ENCODE measurements at regions not wholly inside any gene's neighbourhood (a gene's known extent, or its start where the extent isn't known, plus 50 kb on each side); places are given as distances from the start of the nearest gene placed in this dataset.

GRCh38 chr15:67977414-67978089 lies 76.6 kb upstream of the PIAS1 start:
- Histone ChIP-seq H3K27me3 (replicated peaks; ENCODE audit: control insufficient read depth, insufficient read depth, low read length) (no peaks in the 10 kb centered on the region), H3K4me3 (replicated peaks; ENCODE audit: low read depth, low read length) (no peak overlapping the region), H3K36me3 (ENCODE audit: control insufficient read depth, insufficient read depth, low read length) (no peaks in the 10 kb centered on the region)
- no peak for DNase-seq (ENCODE audit: extremely low read depth, insufficient read length)
- TF ChIP-seq, protein P1, sequence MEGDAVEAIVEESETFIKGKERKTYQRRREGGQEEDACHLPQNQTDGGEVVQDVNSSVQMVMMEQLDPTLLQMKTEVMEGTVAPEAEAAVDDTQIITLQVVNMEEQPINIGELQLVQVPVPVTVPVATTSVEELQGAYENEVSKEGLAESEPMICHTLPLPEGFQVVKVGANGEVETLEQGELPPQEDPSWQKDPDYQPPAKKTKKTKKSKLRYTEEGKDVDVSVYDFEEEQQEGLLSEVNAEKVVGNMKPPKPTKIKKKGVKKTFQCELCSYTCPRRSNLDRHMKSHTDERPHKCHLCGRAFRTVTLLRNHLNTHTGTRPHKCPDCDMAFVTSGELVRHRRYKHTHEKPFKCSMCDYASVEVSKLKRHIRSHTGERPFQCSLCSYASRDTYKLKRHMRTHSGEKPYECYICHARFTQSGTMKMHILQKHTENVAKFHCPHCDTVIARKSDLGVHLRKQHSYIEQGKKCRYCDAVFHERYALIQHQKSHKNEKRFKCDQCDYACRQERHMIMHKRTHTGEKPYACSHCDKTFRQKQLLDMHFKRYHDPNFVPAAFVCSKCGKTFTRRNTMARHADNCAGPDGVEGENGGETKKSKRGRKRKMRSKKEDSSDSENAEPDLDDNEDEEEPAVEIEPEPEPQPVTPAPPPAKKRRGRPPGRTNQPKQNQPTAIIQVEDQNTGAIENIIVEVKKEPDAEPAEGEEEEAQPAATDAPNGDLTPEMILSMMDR (IDR thresholded peaks at IDR 0.05; ENCODE audit: insufficient read depth, low read length, poor library complexity, severe bottlenecking) = no peak

DNA sequence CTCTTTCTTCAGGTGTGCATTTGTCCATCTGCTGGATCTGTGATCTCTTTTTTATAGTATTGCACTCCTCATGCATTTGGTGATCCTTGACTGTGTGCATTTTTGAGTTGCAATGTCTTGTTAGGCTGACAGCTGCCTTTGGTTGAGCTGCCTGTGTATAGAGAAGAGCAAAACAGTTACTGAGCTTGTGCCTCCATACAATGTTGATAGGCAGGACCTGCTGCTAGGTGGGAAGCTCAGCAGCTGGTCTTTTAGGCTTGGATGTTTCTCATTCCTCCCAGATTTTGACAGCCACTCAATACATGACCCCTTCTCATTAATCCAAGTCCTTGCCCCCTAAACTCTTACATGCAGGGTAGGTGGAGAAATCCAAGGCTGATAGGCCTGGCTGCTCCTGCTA lies 74.8 kb upstream of the PIAS1 start:
- DNase-seq (ENCODE audit: extremely low read depth, insufficient read length) = no peak
- TF ChIP-seq, protein P1 (IDR thresholded peaks at IDR 0.05; ENCODE audit: insufficient read depth, low read length, poor library complexity, severe bottlenecking) = no peak
- H3K27me3 ChIP-seq (replicated peaks; ENCODE audit: control insufficient read depth, insufficient read depth, low read length) = no peaks in the 10 kb centered on the region
- no peaks in the 10 kb centered on the region for H3K36me3 ChIP-seq (ENCODE audit: control insufficient read depth, insufficient read depth, low read length)
- no peak overlapping the region for H3K4me3 ChIP-seq (replicated peaks; ENCODE audit: low read depth, low read length)

- Histone ChIP-seq H3K4me3 (replicated peaks; ENCODE audit: low read depth, low read length) (no peak overlapping the region), H3K27me3 (replicated peaks; ENCODE audit: control insufficient read depth, insufficient read depth, low read length) (no peaks in the 10 kb centered on the region), H3K36me3 (ENCODE audit: control insufficient read depth, insufficient read depth, low read length) (no peaks in the 10 kb centered on the region)
- TF ChIP-seq, protein P1 (IDR thresholded peaks at IDR 0.05; ENCODE audit: insufficient read depth, low read length, poor library complexity, severe bottlenecking) = no peak
- DNase-seq (ENCODE audit: extremely low read depth, insufficient read length) = no peak
Measured at GRCh38 chr15:67980171-67980570, 73.9 kb upstream of the PIAS1 start.

- TF ChIP-seq, protein P1 (IDR thresholded peaks at IDR 0.05; ENCODE audit: insufficient read depth, low read length, poor library complexity, severe bottlenecking) = no peak
- H3K27me3 ChIP-seq (replicated peaks; ENCODE audit: control insufficient read depth, insufficient read depth, low read length) = no peaks in the 10 kb centered on the region
- no peaks in the 10 kb centered on the region for H3K36me3 ChIP-seq (ENCODE audit: control insufficient read depth, insufficient read depth, low read length)
- no peak overlapping the region for H3K4me3 ChIP-seq (replicated peaks; ENCODE audit: low read depth, low read length)
- no peak for DNase-seq (ENCODE audit: extremely low read depth, insufficient read length)
Measured at GRCh38 chr15:67980773-67981685, 73.1 kb upstream of the PIAS1 start.

DNA sequence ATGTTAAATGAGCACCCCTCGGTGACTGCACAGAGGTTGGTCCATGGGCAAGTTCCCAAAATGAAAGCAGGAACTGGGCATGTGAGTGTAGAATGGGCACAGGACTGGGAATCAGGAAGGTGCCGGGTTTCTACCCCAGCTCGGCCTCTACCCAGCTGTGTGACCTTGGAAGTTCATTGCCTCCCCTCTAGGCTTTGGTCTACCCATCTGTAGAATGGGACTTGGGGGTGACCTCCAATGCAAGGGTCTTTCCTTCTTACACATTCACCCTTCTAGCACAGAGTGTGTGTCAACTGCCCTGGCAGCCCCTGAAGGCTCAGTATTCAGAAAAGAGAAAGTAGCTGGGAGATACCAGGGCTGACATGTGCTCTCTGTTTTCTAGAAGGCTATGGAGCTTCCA lies 72.3 kb upstream of the PIAS1 start:
- DNase-seq (ENCODE audit: extremely low read depth, insufficient read length) = no peak
- TF ChIP-seq, protein P1 (IDR thresholded peaks at IDR 0.05; ENCODE audit: insufficient read depth, low read length, poor library complexity, severe bottlenecking) = no peak
- Histone ChIP-seq H3K4me3 (replicated peaks; ENCODE audit: low read depth, low read length) (no peak overlapping the region), H3K27me3 (replicated peaks; ENCODE audit: control insufficient read depth, insufficient read depth, low read length) (no peaks in the 10 kb centered on the region), H3K36me3 (ENCODE audit: control insufficient read depth, insufficient read depth, low read length) (no peaks in the 10 kb centered on the region)

Measured in GM06990 (cell line).